Uterus (tissue), 2 donors: ENCODE measurements at regions not wholly inside any gene's neighbourhood (a gene's known extent, or its start where the extent isn't known, plus 50 kb on each side); places are given as distances from the start of the nearest gene placed in this dataset.
"Not testable (repeated sequence)": the region's sequence is repeated elsewhere in the genome, so short reads cannot be mapped to it uniquely, and the experiment has no call there.

Experiments
- POLR2A ChIP-seq, 2 donors: fragments of 450-650 bp; IDR thresholded peaks; one replicate each; pipeline ENCODE4 v1.6.1; 2016; ENCODE audit warnings: antibody characterized with exemption in 2 of 2, mild to moderate bottlenecking in 1 of 2, moderate library complexity in 1 of 2
- TF ChIP-seq, protein P1 (sequence below), 4 experiments: fragments of 200-600 bp in 2 of 4; fragments of 450-650 bp in 2 of 4; sonication (generic) in 2 of 4; IDR thresholded peaks; one replicate each; pipeline ENCODE4 v1.5.1; 2016 to 2019; ENCODE audit warnings: antibody characterized with exemption in 4 of 4, mild to moderate bottlenecking in 2 of 4, moderate library complexity in 1 of 4

DNA sequence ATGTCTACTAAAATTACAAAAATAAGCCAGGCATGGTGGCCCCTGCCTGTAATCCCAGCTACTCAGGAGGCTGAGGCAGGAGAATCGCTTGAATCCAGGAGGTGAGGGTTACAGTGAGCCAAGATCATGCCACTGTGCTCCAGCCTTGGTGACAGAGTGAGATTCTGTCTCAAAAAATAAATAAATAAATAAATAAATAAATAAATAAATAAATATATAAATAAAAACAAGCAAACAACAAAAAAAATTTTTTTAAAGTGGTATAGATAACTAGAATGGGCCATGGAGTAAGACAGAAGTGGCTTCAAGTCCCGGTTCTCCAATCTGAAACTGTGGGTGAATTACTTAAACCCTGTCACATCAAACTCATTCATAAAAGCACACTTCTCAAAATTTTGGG lies 63.0 kb upstream of the DIO2 start:
- TF ChIP-seq, protein P1, sequence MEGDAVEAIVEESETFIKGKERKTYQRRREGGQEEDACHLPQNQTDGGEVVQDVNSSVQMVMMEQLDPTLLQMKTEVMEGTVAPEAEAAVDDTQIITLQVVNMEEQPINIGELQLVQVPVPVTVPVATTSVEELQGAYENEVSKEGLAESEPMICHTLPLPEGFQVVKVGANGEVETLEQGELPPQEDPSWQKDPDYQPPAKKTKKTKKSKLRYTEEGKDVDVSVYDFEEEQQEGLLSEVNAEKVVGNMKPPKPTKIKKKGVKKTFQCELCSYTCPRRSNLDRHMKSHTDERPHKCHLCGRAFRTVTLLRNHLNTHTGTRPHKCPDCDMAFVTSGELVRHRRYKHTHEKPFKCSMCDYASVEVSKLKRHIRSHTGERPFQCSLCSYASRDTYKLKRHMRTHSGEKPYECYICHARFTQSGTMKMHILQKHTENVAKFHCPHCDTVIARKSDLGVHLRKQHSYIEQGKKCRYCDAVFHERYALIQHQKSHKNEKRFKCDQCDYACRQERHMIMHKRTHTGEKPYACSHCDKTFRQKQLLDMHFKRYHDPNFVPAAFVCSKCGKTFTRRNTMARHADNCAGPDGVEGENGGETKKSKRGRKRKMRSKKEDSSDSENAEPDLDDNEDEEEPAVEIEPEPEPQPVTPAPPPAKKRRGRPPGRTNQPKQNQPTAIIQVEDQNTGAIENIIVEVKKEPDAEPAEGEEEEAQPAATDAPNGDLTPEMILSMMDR (IDR thresholded peaks at IDR 0.05): not testable (repeated sequence)
- TF ChIP-seq POLR2A (IDR thresholded peaks at IDR 0.05): not testable (repeated sequence)
